Suprapubic skin (tissue), 4 donors: ENCODE measurements at regions not wholly inside any gene's neighbourhood (a gene's known extent, or its start where the extent isn't known, plus 50 kb on each side); places are given as distances from the start of the nearest gene placed in this dataset.

Experiments
- DNase-seq, 2 donors: peaks; one replicate each; pipeline ENCODE4 v3.0.0-alpha.2; 2019; ENCODE audit warnings: low spot score in 2 of 2
- H3K27ac ChIP-seq: fragments of 200-600 bp; sonication (generic); one replicate; pipeline ENCODE4 v1.5.1; 2019
- H3K27me3 ChIP-seq: fragments of 200-600 bp; sonication (generic); one replicate; pipeline ENCODE4 v1.5.1; 2019
- H3K36me3 ChIP-seq: fragments of 200-600 bp; sonication (generic); one replicate; pipeline ENCODE4 v1.5.1; 2019
- H3K4me1 ChIP-seq: fragments of 200-600 bp; sonication (generic); one replicate; pipeline ENCODE4 v1.5.1; 2019
- H3K4me3 ChIP-seq: fragments of 200-600 bp; sonication (generic); one replicate; pipeline ENCODE4 v1.5.1; 2019; ENCODE audit warnings: mild to moderate bottlenecking
- H3K9me3 ChIP-seq: fragments of 200-600 bp; sonication (generic); one replicate; pipeline ENCODE4 v1.5.1; 2019
- EP300 ChIP-seq: sonication (generic); formaldehyde crosslinking; IDR thresholded peaks from one replicate; pipeline ENCODE4 v1.6.1; 2017; ENCODE audit warnings: antibody characterized with exemption
- POLR2A ChIP-seq, 2 donors: fragments of 450-650 bp; IDR thresholded peaks; one replicate each; pipeline ENCODE4 v1.6.1; 2017; ENCODE audit warnings: antibody characterized with exemption in 2 of 2, mild to moderate bottlenecking in 2 of 2, moderate library complexity in 2 of 2
- POLR2AphosphoS5 ChIP-seq, 3 donors: sonication (generic); formaldehyde crosslinking; IDR thresholded peaks; one replicate each; pipeline ENCODE4 v1.6.1; 2017; ENCODE audit warnings: antibody characterized with exemption in 3 of 3
- WGBS: methylation state at CpG from one replicate; pipeline ENCODE4 v1.1.5; 2018; 5-methylcytosine and 5-hydroxymethylcytosine counted together
- TF ChIP-seq, protein P1 (sequence below), 2 donors: fragments of 200-600 bp in 1 of 2; fragments of 450-650 bp in 1 of 2; sonication (generic) in 1 of 2; IDR thresholded peaks; one replicate each; pipeline ENCODE4 v1.5.1; 2016 to 2019; ENCODE audit warnings: antibody characterized with exemption in 2 of 2, mild to moderate bottlenecking in 1 of 2, moderate library complexity in 1 of 2

DNA sequence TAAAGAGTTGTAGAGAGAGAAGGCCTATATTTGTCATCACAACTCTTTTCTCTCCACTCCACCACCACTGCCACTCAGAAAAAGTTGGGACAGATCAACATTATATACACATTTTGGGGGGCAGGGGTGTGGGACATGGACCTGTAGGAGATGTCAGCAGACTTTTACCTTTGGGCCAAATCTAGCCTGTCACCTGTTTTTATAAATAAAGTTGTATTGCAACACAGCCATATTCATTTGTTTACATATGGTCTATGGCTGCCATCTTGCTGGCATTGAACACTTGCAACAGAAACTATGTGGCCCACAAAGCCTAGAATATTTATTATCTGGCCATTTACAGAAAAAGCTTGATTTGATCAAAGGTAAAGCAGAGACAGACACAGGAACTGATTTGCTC is 250.7 kb downstream of the BTG1 start:
- no peak for DNase-seq
- Histone ChIP-seq H3K36me3 (no peaks in the 10 kb centered on the region), H3K27me3 (no peaks in the 10 kb centered on the region), H3K27ac (no peak overlapping the region), H3K4me1 (peaks cover 11% of the 10 kb centered on the region), H3K4me3 (no peak overlapping the region), H3K9me3 (no peaks in the 10 kb centered on the region)
- TF ChIP-seq EP300 (no peak), POLR2AphosphoS5 (IDR thresholded peaks at IDR 0.05) (no peak), POLR2A (IDR thresholded peaks at IDR 0.05) (no peak)
- TF ChIP-seq, protein P1, sequence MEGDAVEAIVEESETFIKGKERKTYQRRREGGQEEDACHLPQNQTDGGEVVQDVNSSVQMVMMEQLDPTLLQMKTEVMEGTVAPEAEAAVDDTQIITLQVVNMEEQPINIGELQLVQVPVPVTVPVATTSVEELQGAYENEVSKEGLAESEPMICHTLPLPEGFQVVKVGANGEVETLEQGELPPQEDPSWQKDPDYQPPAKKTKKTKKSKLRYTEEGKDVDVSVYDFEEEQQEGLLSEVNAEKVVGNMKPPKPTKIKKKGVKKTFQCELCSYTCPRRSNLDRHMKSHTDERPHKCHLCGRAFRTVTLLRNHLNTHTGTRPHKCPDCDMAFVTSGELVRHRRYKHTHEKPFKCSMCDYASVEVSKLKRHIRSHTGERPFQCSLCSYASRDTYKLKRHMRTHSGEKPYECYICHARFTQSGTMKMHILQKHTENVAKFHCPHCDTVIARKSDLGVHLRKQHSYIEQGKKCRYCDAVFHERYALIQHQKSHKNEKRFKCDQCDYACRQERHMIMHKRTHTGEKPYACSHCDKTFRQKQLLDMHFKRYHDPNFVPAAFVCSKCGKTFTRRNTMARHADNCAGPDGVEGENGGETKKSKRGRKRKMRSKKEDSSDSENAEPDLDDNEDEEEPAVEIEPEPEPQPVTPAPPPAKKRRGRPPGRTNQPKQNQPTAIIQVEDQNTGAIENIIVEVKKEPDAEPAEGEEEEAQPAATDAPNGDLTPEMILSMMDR (IDR thresholded peaks at IDR 0.05): no peak

DNA sequence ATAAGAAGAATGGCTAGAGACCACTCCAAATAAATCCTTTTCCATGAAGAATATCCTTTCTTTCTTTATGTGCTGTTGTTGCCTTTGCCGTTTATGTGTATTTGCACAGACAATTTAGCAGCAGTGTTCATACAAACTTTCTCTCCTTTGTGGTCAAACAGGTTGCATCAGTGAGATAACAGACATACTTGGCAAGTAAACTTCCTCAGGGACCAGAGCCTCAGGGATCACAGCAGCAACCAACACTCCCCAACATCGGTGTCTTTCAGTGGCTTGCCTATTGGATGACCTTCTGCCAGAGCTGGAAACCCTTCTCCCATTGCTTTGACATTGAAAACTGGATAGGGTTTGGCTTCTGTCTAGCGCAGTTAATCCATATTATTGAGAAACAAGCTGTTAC is 252.2 kb downstream of the BTG1 start:
- WGBS: 75% methylated on average over 3 of the region's 3 CpGs
- Histone ChIP-seq H3K27ac (no peak overlapping the region), H3K4me1 (peaks cover 13% of the 10 kb centered on the region), H3K9me3 (no peaks in the 10 kb centered on the region), H3K27me3 (no peaks in the 10 kb centered on the region), H3K36me3 (no peaks in the 10 kb centered on the region), H3K4me3 (no peak overlapping the region)
- no peak for DNase-seq
- TF ChIP-seq, protein P1 (IDR thresholded peaks at IDR 0.05): no peak
- TF ChIP-seq EP300 (no peak), POLR2AphosphoS5 (IDR thresholded peaks at IDR 0.05) (no peak), POLR2A (IDR thresholded peaks at IDR 0.05) (no peak)

DNA sequence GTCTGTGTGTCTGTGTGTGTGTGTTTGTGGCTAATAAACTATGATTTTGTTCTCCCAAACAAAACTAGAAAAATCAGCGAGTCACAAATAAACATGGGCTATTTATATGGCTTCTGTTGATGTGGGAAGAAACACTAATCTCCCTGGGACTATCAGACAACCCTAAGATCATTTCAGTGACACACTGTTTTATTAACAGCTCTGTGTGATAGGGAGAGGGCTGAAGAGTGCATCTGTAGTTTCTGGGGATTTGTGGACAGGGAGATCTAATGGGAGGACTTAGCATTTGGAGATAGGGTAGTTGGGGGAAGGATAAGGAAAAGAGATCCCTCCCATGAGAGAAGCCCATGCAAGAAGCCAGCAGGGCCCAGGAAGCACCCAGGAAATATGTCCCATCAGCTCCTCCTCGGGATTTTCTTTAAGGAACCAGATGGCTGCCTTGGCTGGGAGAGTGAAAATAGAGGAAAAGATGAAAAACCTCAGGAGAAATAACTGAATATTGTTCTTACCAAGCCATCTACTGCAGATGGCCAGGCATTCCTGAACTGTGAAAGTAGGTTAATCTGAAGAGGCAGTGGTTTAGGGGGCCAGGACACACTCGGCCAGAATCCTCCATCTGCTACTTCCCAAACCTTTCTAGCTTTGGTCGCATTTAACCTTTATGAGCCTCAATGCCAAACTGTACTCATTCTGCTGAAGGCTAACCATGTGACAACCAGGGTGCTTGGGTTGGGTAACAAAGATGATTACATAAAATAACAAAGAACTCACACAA is 253.4 kb downstream of the BTG1 start:
- TF ChIP-seq POLR2AphosphoS5 (IDR thresholded peaks at IDR 0.05) (no peak), EP300 (no peak), POLR2A (IDR thresholded peaks at IDR 0.05) (no peak)
- TF ChIP-seq, protein P1 (IDR thresholded peaks at IDR 0.05): no peak
- WGBS: 76% methylated on average over 4 of the region's 4 CpGs

DNA sequence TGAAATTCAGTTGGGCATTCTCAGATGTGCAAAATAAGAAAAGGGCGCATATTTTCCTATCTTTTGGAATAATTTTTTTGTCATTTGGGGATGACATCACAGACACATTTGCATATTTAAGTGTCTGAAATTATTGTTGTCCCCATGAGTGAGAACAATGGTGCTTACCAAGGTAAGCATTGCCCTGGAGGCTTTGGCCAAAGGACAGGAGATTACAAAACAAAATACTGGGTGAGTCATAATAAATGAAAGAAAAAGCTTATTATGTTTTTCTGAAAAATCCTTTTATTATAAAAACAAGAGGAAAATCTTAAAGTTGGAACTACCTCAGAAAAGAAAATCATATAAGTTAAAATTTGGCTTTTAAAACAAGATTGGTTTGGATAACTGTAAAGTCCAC is 254.9 kb downstream of the BTG1 start:
- peaks cover 13% of the 10 kb centered on the region for H3K4me1 ChIP-seq
- no peak for DNase-seq
- no peaks in the 10 kb centered on the region for H3K36me3 ChIP-seq
- 96% methylated on average over 1 of the region's 1 CpG for WGBS
- no peak overlapping the region for H3K4me3 ChIP-seq
- H3K27ac ChIP-seq: no peak overlapping the region
- H3K27me3 ChIP-seq: no peaks in the 10 kb centered on the region
- TF ChIP-seq POLR2AphosphoS5 (IDR thresholded peaks at IDR 0.05) (no peak), POLR2A (IDR thresholded peaks at IDR 0.05) (no peak), EP300 (no peak)
- TF ChIP-seq, protein P1 (IDR thresholded peaks at IDR 0.05): no peak
- no peaks in the 10 kb centered on the region for H3K9me3 ChIP-seq

More for the DNA sequence above, 253.4 kb downstream of the BTG1 start:
- H3K27ac ChIP-seq: no peak overlapping the region
- no peaks in the 10 kb centered on the region for H3K36me3 ChIP-seq
- no peaks in the 10 kb centered on the region for H3K9me3 ChIP-seq
- no peak for DNase-seq
- peaks cover 13% of the 10 kb centered on the region for H3K4me1 ChIP-seq
- H3K4me3 ChIP-seq: no peak overlapping the region
- H3K27me3 ChIP-seq: no peaks in the 10 kb centered on the region

DNA sequence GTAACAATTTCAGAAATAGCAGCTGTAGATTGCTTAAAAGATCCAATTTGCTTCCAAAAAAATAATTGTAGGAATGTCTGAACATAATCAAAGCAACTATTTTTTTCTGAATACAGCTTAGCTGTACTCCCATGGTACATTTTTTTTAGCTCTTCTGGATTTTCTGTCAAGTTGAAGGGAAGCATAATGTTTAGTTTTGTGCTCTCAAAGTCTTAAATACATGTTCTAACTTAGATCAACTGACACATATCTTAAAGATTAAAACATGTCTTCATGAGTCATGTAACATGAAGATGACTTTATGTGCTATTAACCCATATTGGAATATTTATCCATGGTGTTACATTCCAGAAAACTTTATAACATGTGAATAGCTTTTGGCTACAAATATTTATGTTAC is 255.7 kb downstream of the BTG1 start:
- H3K9me3 ChIP-seq: no peaks in the 10 kb centered on the region
- TF ChIP-seq EP300 (no peak), POLR2A (IDR thresholded peaks at IDR 0.05) (no peak), POLR2AphosphoS5 (IDR thresholded peaks at IDR 0.05) (no peak)
- TF ChIP-seq, protein P1 (IDR thresholded peaks at IDR 0.05): no peak
- no peaks in the 10 kb centered on the region for H3K36me3 ChIP-seq
- no peak overlapping the region for H3K27ac ChIP-seq
- no peak for DNase-seq
- H3K4me3 ChIP-seq: no peak overlapping the region
- peaks cover 13% of the 10 kb centered on the region for H3K4me1 ChIP-seq
- H3K27me3 ChIP-seq: no peaks in the 10 kb centered on the region
